ENCODE measurements at regions not wholly inside any gene's neighbourhood (a gene's known extent, or its start where the extent isn't known, plus 50 kb on each side); places are given as distances from the start of the nearest gene placed in this dataset.
"Not testable (repeated sequence)": the region's sequence is repeated elsewhere in the genome, so short reads cannot be mapped to it uniquely, and the experiment has no call there.

GRCh38 chr3:194955546-194955945, 269.9 kb downstream of the FAM43A start:
- ChIA-PET POLR2A (interaction anchor here (0.6 kb wide), 1 partner anchor 268 kb away, joined by 3 read pairs; no protein-coding TSS in a partner anchor), CTCF (no interaction called here)
- no peak for DNase-seq (ENCODE audit: extremely low spot score)
- no peak for TF ChIP-seq SUZ12 (IDR thresholded peaks at IDR 0.05)
- TF ChIP-seq SP1 (IDR thresholded peaks at IDR 0.05): no peak
- TF ChIP-seq LEF1 (IDR thresholded peaks at IDR 0.05; ENCODE audit: borderline replicate concordance): no peak
- TF ChIP-seq ZNF384 (IDR thresholded peaks at IDR 0.05): no peak

- ChIA-PET CTCF (no interaction called here), POLR2A (interaction anchor here (0.6 kb wide), 1 partner anchor 268 kb away, joined by 3 read pairs; no protein-coding TSS in a partner anchor)
- DNase-seq (ENCODE audit: extremely low spot score): no peak
- TF ChIP-seq ELF4 (IDR thresholded peaks at IDR 0.05) (no peak), TARDBP (IDR thresholded peaks at IDR 0.05) (no peak), SP1 (IDR thresholded peaks at IDR 0.05) (no peak), ZNF384 (IDR thresholded peaks at IDR 0.05) (no peak), FOXM1 (IDR thresholded peaks at IDR 0.05; ENCODE audit: borderline replicate concordance) (no peak), L3MBTL2 (conservative IDR thresholded peaks at IDR 0.05) (no peak), SUZ12 (IDR thresholded peaks at IDR 0.05) (no peak), HDGF (IDR thresholded peaks at IDR 0.05; ENCODE audit: borderline replicate concordance) (no peak), BHLHE40 (IDR thresholded peaks at IDR 0.05; ENCODE audit: borderline replicate concordance) (no peak), CTBP1 (IDR thresholded peaks at IDR 0.05; ENCODE audit: borderline replicate concordance) (no peak), PKNOX1 (IDR thresholded peaks at IDR 0.05) (no peak), LEF1 (IDR thresholded peaks at IDR 0.05; ENCODE audit: borderline replicate concordance) (no peak), FOXA1 (IDR thresholded peaks at IDR 0.05) (no peak), NFRKB (IDR thresholded peaks at IDR 0.05) (no peak), ARNT (IDR thresholded peaks at IDR 0.05) (no peak)
Observed at GRCh38 chr3:194955979-194956696, 270.5 kb downstream of the FAM43A start.

GRCh38 chr3:194956697-194957396, 271.2 kb downstream of the FAM43A start:
- no peak for DNase-seq (ENCODE audit: extremely low spot score)
- no peak for TF ChIP-seq ELF4 (IDR thresholded peaks at IDR 0.05)
- ChIA-PET CTCF (no interaction called here), POLR2A (no interaction called here)

GRCh38 chr3:194957743-194958240, 272.1 kb downstream of the FAM43A start:
- TF ChIP-seq L3MBTL2 (conservative IDR thresholded peaks at IDR 0.05) (no peak), TARDBP (IDR thresholded peaks at IDR 0.05) (no peak), FOXK2 (IDR thresholded peaks at IDR 0.05) (no peak), BHLHE40 (IDR thresholded peaks at IDR 0.05; ENCODE audit: borderline replicate concordance) (no peak)
- ChIA-PET CTCF (no interaction called here), POLR2A (no interaction called here)
- no peak for DNase-seq (ENCODE audit: extremely low spot score)

GRCh38 chr3:194959217-194959616, 273.5 kb downstream of the FAM43A start:
- DNase-seq (ENCODE audit: extremely low spot score): no peak
- CTCF ChIA-PET: no interaction called here
- POLR2A ChIA-PET: no interaction called here
- TF ChIP-seq L3MBTL2 (conservative IDR thresholded peaks at IDR 0.05) (no peak), FOXK2 (IDR thresholded peaks at IDR 0.05) (no peak), ELF4 (IDR thresholded peaks at IDR 0.05) (no peak), LEF1 (IDR thresholded peaks at IDR 0.05; ENCODE audit: borderline replicate concordance) (no peak), BHLHE40 (IDR thresholded peaks at IDR 0.05; ENCODE audit: borderline replicate concordance) (no peak), TARDBP (IDR thresholded peaks at IDR 0.05) (no peak), FOXA1 (IDR thresholded peaks at IDR 0.05) (no peak), CTBP1 (IDR thresholded peaks at IDR 0.05; ENCODE audit: borderline replicate concordance) (no peak)

GRCh38 chr3:194959666-194960065, 274.0 kb downstream of the FAM43A start:
- DNase-seq (ENCODE audit: extremely low spot score); CTCF ChIA-PET; POLR2A ChIA-PET: not testable (repeated sequence)

GRCh38 chr3:194960446-194961032, 274.9 kb downstream of the FAM43A start:
- no peak for DNase-seq (ENCODE audit: extremely low spot score)
- CTCF ChIA-PET: no interaction called here
- TF ChIP-seq BHLHE40 (IDR thresholded peaks at IDR 0.05; ENCODE audit: borderline replicate concordance) (no peak), PKNOX1 (IDR thresholded peaks at IDR 0.05) (no peak), TARDBP (IDR thresholded peaks at IDR 0.05) (no peak)
- POLR2A ChIA-PET: no interaction called here

GRCh38 chr3:194961149-194961548, 275.5 kb downstream of the FAM43A start:
- no peak for DNase-seq (ENCODE audit: extremely low spot score)

More at GRCh38 chr3:194961149-194961548, 275.5 kb downstream of the FAM43A start:
- ChIA-PET CTCF (no interaction called here), POLR2A (no interaction called here)
- TF ChIP-seq ELF4 (IDR thresholded peaks at IDR 0.05): no peak
- TF ChIP-seq SUZ12 (IDR thresholded peaks at IDR 0.05): no peak
- TF ChIP-seq FOXM1 (IDR thresholded peaks at IDR 0.05; ENCODE audit: borderline replicate concordance): no peak
- no peak for TF ChIP-seq ARNT (IDR thresholded peaks at IDR 0.05)
- no peak for TF ChIP-seq NFRKB (IDR thresholded peaks at IDR 0.05)
- TF ChIP-seq TARDBP (IDR thresholded peaks at IDR 0.05): no peak
- no peak for TF ChIP-seq SP1 (IDR thresholded peaks at IDR 0.05)
